Adrenal gland (tissue), 9 donors: ENCODE measurements at regions not wholly inside any gene's neighbourhood (a gene's known extent, or its start where the extent isn't known, plus 50 kb on each side); places are given as distances from the start of the nearest gene placed in this dataset.

Source experiments
- DNase-seq, 7 donors: peaks; one replicate each; pipeline ENCODE4 v3.0.0-alpha.2; 2019 to 2020
- H3K27ac ChIP-seq, 5 donors: fragments of 200-600 bp; sonication (generic) in 4 of 5; 1 replicate in 3 of 5; 2 replicates in 2 of 5; pipeline versions ENCODE4 v1.5.1 to v1.8.0; 2016 to 2020; ENCODE audit warnings: mild to moderate bottlenecking in 1 of 5
- H3K27me3 ChIP-seq: fragments of 200-600 bp; 2 replicates; pipeline ENCODE4 v1.8.0; 2021
- H3K36me3 ChIP-seq, 2 donors: fragments of 200-600 bp; replicated peaks in 1 of 2; 1 replicate in 1 of 2; 2 replicates in 1 of 2; pipeline versions ENCODE4 v1.5.1 to v1.8.0; 2018 to 2022
- H3K4me1 ChIP-seq, 2 donors: fragments of 200-600 bp; replicated peaks in 1 of 2; 1 replicate in 1 of 2; 2 replicates in 1 of 2; pipeline versions ENCODE4 v1.5.1 to v1.8.0; 2018 to 2021
- H3K4me3 ChIP-seq, 4 donors: fragments of 200-600 bp; sonication (generic) in 3 of 4; one replicate each; pipeline ENCODE4 v1.5.1; 2016 to 2018
- H3K9me3 ChIP-seq, 3 donors: fragments of 200-600 bp; sonication (generic) in 1 of 3; replicated peaks in 1 of 3; 1 replicate in 2 of 3; 2 replicates in 1 of 3; pipeline versions ENCODE4 v1.5.1 to v1.8.0; 2016 to 2021
- POLR2A ChIP-seq, 2 donors: fragments of 450-650 bp; IDR thresholded peaks; one replicate each; pipeline ENCODE4 v1.6.1; 2017; ENCODE audit warnings: antibody characterized with exemption in 2 of 2, mild to moderate bottlenecking in 2 of 2, moderate library complexity in 1 of 2
- WGBS, 4 donors: extraction: QIAGEN DNeasy Blood & Tissue Kit in 2 of 4; methylation state at CpG; one replicate each; pipeline versions ENCODE4 v1.1.5 to v1.1.7; 2013 to 2017; 5-methylcytosine and 5-hydroxymethylcytosine counted together
- intact Hi-C, 2 donors: fragments of 100-400 bp; cut with DNase I; formaldehyde crosslinking; loops; one replicate each; pipeline versions ENCODE4 v1.14.1 to v1.15.0; 2022 to 2023
- TF ChIP-seq, protein P1 (sequence below), 6 experiments: fragments of 450-650 bp in 4 of 6; fragments of 200-600 bp in 2 of 6; sonication (generic) in 1 of 6; IDR thresholded peaks; 1 replicate in 5 of 6; 2 replicates in 1 of 6; pipeline versions ENCODE4 v1.5.1 to v1.8.0; 2016 to 2021; ENCODE audit warnings: antibody characterized with exemption in 6 of 6, mild to moderate bottlenecking in 2 of 6, moderate library complexity in 1 of 6
- donor health status: healthy with polysubstance abuse.
- donor health status: Bipolar disorder and iron deficiency.
- donor health status: DM: yes; HTN: yes; CAD: no.
- donor health status: DM: no; HTN: no; CAD: no.
- donor health status: DM: no; HTN: no; CAD: no.

DNA sequence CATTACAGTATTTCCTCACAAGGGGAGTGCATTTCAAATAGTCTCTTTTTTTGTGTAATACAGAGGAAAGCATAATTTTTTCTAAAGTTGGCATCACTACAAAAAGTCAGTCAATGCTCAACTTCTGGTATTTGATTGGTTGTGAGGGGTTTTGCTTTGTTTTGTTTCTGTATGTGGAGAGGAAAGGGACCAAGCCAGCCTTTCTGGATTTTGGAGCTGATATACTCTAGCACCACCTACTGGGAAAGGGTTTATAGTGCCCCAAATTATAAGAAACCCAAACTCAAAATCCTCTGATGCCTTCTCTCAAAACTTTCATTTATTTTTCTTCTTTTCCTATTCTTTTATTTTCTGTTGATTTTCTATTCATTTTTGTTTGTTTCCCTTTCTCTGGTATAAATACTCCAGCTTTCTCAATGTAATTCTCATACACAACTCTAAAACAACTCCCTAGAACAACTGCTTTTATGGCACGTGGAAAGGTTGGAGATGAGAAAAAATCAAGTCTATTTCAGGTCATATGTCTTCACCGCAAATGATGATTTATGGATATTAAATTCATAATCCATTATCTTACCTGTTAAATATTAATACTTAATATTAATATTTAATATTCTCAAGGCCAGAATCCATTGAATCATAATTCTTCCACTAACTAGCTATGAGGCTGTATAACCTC, 69.5 kb upstream of the ANXA1 start:
- peak in 3 of 7 donors; percentile 21 to 26 (median 26) for DNase-seq
- WGBS, 4 donors, result 64 to 88% (median 68%) methylated on average over 2 of the region's 2 CpGs
- no peaks in the 10 kb centered on the region for H3K9me3 ChIP-seq
- no peaks in the 10 kb centered on the region for H3K4me1 ChIP-seq
- no peak overlapping the region for H3K27ac ChIP-seq
- H3K36me3 ChIP-seq, result no peaks in the 10 kb centered on the region
- TF ChIP-seq POLR2A (IDR thresholded peaks at IDR 0.05), result no peak
- TF ChIP-seq, protein P1, sequence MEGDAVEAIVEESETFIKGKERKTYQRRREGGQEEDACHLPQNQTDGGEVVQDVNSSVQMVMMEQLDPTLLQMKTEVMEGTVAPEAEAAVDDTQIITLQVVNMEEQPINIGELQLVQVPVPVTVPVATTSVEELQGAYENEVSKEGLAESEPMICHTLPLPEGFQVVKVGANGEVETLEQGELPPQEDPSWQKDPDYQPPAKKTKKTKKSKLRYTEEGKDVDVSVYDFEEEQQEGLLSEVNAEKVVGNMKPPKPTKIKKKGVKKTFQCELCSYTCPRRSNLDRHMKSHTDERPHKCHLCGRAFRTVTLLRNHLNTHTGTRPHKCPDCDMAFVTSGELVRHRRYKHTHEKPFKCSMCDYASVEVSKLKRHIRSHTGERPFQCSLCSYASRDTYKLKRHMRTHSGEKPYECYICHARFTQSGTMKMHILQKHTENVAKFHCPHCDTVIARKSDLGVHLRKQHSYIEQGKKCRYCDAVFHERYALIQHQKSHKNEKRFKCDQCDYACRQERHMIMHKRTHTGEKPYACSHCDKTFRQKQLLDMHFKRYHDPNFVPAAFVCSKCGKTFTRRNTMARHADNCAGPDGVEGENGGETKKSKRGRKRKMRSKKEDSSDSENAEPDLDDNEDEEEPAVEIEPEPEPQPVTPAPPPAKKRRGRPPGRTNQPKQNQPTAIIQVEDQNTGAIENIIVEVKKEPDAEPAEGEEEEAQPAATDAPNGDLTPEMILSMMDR (IDR thresholded peaks at IDR 0.05), result peak; percentile 63 to 85 (median 74)
- no peaks in the 10 kb centered on the region for H3K27me3 ChIP-seq
- no peak overlapping the region for H3K4me3 ChIP-seq
- intact Hi-C loops, result loop anchor here (10.0 kb wide), 2 partner anchors 57 to 227 kb away; no protein-coding TSS in a partner anchor

DNA sequence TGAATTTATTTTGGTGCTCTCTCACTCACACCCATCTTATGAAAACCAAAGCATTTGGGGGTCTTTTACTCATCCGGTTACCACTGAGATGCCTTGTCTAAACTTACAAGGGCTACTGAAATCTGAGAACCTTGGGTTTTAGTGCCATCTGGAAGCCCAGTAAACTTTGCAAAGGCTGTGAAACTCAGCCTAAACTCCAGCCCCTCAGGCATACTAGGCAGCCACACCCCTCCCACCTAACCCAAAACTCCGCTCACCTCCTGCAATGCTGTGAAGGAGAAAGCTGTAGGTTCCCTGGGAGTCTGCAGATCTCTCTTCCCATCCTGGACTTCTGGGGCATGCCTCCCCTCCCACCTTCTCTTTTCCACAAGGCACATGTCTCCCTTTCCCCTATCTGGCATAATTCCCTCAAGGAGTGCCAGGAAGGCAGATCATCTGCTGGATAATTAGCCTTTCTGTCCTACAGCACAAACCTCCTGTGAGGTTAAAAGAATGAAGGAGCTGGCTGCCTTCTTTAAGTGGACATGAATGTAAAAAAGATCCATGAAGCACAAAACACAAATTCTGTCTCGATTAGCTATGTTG, 71.5 kb upstream of the ANXA1 start:
- H3K36me3 ChIP-seq, result no peaks in the 10 kb centered on the region
- no peak overlapping the region for H3K27ac ChIP-seq
- intact Hi-C loops, result loop anchor here (10.0 kb wide), 2 partner anchors 55 to 225 kb away; no protein-coding TSS in a partner anchor
- no peak overlapping the region for H3K4me3 ChIP-seq
- no peaks in the 10 kb centered on the region for H3K9me3 ChIP-seq
- no peaks in the 10 kb centered on the region for H3K4me1 ChIP-seq
- no peaks in the 10 kb centered on the region for H3K27me3 ChIP-seq
- WGBS, 4 donors, result 72 to 75% (median 73%) methylated on average over 3 of the region's 3 CpGs
- TF ChIP-seq, protein P1 (IDR thresholded peaks at IDR 0.05), result no peak
- TF ChIP-seq POLR2A (IDR thresholded peaks at IDR 0.05), result no peak
- DNase-seq, result no peak

DNA sequence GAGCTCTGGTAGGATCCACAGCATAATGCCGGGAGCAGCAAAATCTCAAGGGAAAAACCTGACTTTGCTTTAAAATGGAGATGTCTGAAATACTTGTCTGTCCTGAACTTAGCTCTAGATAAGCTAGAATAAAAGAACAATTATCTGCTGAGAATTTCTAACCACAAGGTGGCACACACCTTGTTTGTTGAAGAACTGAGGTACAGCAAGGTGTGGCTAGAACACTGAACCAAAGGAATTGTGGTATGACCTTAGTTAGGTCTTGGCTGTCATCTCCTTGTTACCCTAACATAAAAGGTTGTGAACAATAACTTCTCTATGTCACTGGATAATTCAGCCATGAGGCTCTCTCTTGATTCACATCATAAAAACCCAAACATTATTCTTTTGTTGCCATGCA, 72.3 kb upstream of the ANXA1 start:
- TF ChIP-seq, protein P1 (IDR thresholded peaks at IDR 0.05), result no peak
- no peak for TF ChIP-seq POLR2A (IDR thresholded peaks at IDR 0.05)
- no peak overlapping the region for H3K27ac ChIP-seq
- DNase-seq, result no peak

DNA sequence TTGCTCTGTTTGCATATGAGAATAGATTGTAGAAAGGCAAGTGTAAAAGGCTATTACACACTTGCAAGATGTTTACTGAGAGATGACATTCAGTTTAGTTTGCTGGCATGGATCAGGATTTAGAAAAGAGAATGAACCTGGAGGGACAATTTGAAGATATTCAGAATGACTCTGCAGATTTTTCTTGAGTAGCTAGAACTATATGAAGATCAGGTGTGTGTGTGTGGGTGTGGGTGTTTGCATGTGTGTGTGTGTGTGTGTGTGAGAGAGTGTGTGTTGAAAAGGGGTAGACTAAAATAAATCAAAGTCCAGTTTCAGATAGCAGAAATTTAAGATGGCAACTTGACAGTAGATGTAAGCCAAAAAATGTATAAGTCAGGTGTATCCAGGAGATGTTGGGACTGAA, 74.0 kb upstream of the ANXA1 start:
- Histone ChIP-seq H3K36me3 (no peaks in the 10 kb centered on the region), H3K4me1 (no peaks in the 10 kb centered on the region), H3K9me3 (no peaks in the 10 kb centered on the region), H3K4me3 (no peak overlapping the region), H3K27ac (no peak overlapping the region), H3K27me3 (peaks cover 4% of the 10 kb centered on the region)
- DNase-seq, result no peak
- TF ChIP-seq POLR2A (IDR thresholded peaks at IDR 0.05), result no peak
- TF ChIP-seq, protein P1 (IDR thresholded peaks at IDR 0.05), result no peak
- intact Hi-C loops, result no loop called here

More for the DNA sequence above, 72.3 kb upstream of the ANXA1 start:
- 77 to 100% (median 85%) methylated on average over 1 of the region's 1 CpG for WGBS, 4 donors
- Histone ChIP-seq H3K27me3 (peaks cover 4% of the 10 kb centered on the region), H3K4me3 (no peak overlapping the region), H3K9me3 (no peaks in the 10 kb centered on the region), H3K4me1 (no peaks in the 10 kb centered on the region), H3K36me3 (no peaks in the 10 kb centered on the region)
- intact Hi-C loops, result no loop called here
